Prostate gland (tissue), 2 donors: ENCODE measurements at regions not wholly inside any gene's neighbourhood (a gene's known extent, or its start where the extent isn't known, plus 50 kb on each side); places are given as distances from the start of the nearest gene placed in this dataset.

Experiments used
- DNase-seq: peaks from one replicate; pipeline ENCODE4 v3.0.0-alpha.2; 2019; ENCODE audit warnings: low spot score
- H3K27ac ChIP-seq, 2 donors: fragments of 200-600 bp; sonication (generic); 2 replicates each; pipeline ENCODE4 v1.5.1; 2017 to 2019
- H3K27me3 ChIP-seq: fragments of 200-600 bp; sonication (generic); replicated peaks from 2 replicates; pipeline ENCODE4 v1.5.1; 2019; ENCODE audit not compliant: insufficient read depth
- H3K36me3 ChIP-seq, 2 donors: fragments of 200-600 bp; sonication (generic); 1 replicate in 1 of 2; 2 replicates in 1 of 2; pipeline versions ENCODE4 v1.5.1 to v1.8.1; 2017 to 2019
- H3K4me1 ChIP-seq: fragments of 200-600 bp; sonication (generic); replicated peaks from 2 replicates; pipeline ENCODE4 v1.5.1; 2019
- H3K4me3 ChIP-seq, 2 donors: fragments of 200-600 bp; sonication (generic); 2 replicates each; pipeline ENCODE4 v1.5.1; 2017 to 2019
- H3K9me3 ChIP-seq: fragments of 200-600 bp; sonication (generic); 2 replicates; pipeline ENCODE4 v1.5.1; 2017
- CTCF ChIP-seq, 4 experiments: fragments of 200-600 bp in 2 of 4; fragments of 450-650 bp in 2 of 4; sonication (generic) in 2 of 4; IDR thresholded peaks; 1 replicate in 3 of 4; 2 replicates in 1 of 4; pipeline ENCODE4 v1.5.1; 2016 to 2019; ENCODE audit warnings: antibody characterized with exemption in 4 of 4, mild to moderate bottlenecking in 2 of 4, moderate library complexity in 2 of 4
- POLR2A ChIP-seq: fragments of 450-650 bp; IDR thresholded peaks from one replicate; pipeline ENCODE4 v1.6.1; 2016; ENCODE audit warnings: antibody characterized with exemption, mild to moderate bottlenecking
- POLR2AphosphoS5 ChIP-seq: sonication (generic); formaldehyde crosslinking; IDR thresholded peaks from one replicate; pipeline ENCODE4 v1.6.1; 2017; ENCODE audit warnings: antibody characterized with exemption
- WGBS: methylation state at CpG from one replicate; pipeline ENCODE4 v1.1.5; 2018; 5-methylcytosine and 5-hydroxymethylcytosine counted together
- intact Hi-C: fragments of 100-400 bp; cut with DNase I; formaldehyde crosslinking; loops from one replicate; pipeline ENCODE4 v1.14.2; 2022

GRCh38 chr10:30116041-30116491 is 56.7 kb upstream of the JCAD start:
- DNase-seq: no peak
- Histone ChIP-seq H3K4me1 (no peaks in the 10 kb centered on the region), H3K9me3 (no peaks in the 10 kb centered on the region), H3K36me3 (no peaks in the 10 kb centered on the region), H3K4me3 (no peak overlapping the region), H3K27ac (no peak overlapping the region), H3K27me3 (no peaks in the 10 kb centered on the region)
- WGBS: 13% methylated on average over 7 of the region's 7 CpGs
- intact Hi-C loops: no loop called here
- peak; percentile 10 for TF ChIP-seq POLR2AphosphoS5
- no peak for TF ChIP-seq CTCF (IDR thresholded peaks at IDR 0.05)
- no peak for TF ChIP-seq POLR2A

- Histone ChIP-seq H3K27me3 (no peaks in the 10 kb centered on the region), H3K27ac (peak overlapping the region in 1 of 2 donors; percentile 42), H3K9me3 (no peaks in the 10 kb centered on the region), H3K4me1 (no peaks in the 10 kb centered on the region), H3K36me3 (no peaks in the 10 kb centered on the region), H3K4me3 (no peak overlapping the region)
- 19% methylated on average over 6 of the region's 6 CpGs for WGBS
- intact Hi-C loops: no loop called here
- DNase-seq: no peak
- no peak for TF ChIP-seq POLR2AphosphoS5
- no peak for TF ChIP-seq POLR2A
- TF ChIP-seq CTCF (IDR thresholded peaks at IDR 0.05): no peak
Measured at GRCh38 chr10:30115626-30115940, 56.2 kb upstream of the JCAD start.

- peak; percentile 36 for DNase-seq
- intact Hi-C loops: no loop called here
Measured at GRCh38 chr10:30114881-30115625, 55.7 kb upstream of the JCAD start.

GRCh38 chr10:30114401-30114800 is 55.0 kb upstream of the JCAD start:
- intact Hi-C loops: no loop called here
- TF ChIP-seq CTCF (IDR thresholded peaks at IDR 0.05) (no peak), POLR2A (no peak), POLR2AphosphoS5 (no peak)
- H3K36me3 ChIP-seq: no peaks in the 10 kb centered on the region

More at GRCh38 chr10:30114881-30115625, 55.7 kb upstream of the JCAD start:
- H3K9me3 ChIP-seq: no peaks in the 10 kb centered on the region
- H3K27me3 ChIP-seq: no peaks in the 10 kb centered on the region
- H3K4me3 ChIP-seq: no peak overlapping the region
- no peak for TF ChIP-seq POLR2AphosphoS5
- TF ChIP-seq POLR2A: no peak
- TF ChIP-seq CTCF (IDR thresholded peaks at IDR 0.05): no peak
- no peaks in the 10 kb centered on the region for H3K36me3 ChIP-seq
- WGBS: 11% methylated on average over 13 of the region's 13 CpGs
- peak overlapping the region in 1 of 2 donors; percentile 42 for H3K27ac ChIP-seq
- H3K4me1 ChIP-seq: no peaks in the 10 kb centered on the region

More at GRCh38 chr10:30114401-30114800, 55.0 kb upstream of the JCAD start:
- Histone ChIP-seq H3K27ac (no peak overlapping the region), H3K4me3 (no peak overlapping the region), H3K4me1 (no peaks in the 10 kb centered on the region), H3K9me3 (no peaks in the 10 kb centered on the region), H3K27me3 (no peaks in the 10 kb centered on the region)
- DNase-seq: no peak
- 34% methylated on average over 1 of the region's 1 CpG for WGBS
